ENCODE measurements at regions not wholly inside any gene's neighbourhood (a gene's known extent, or its start where the extent isn't known, plus 50 kb on each side); places are given as distances from the start of the nearest gene placed in this dataset.

DNA sequence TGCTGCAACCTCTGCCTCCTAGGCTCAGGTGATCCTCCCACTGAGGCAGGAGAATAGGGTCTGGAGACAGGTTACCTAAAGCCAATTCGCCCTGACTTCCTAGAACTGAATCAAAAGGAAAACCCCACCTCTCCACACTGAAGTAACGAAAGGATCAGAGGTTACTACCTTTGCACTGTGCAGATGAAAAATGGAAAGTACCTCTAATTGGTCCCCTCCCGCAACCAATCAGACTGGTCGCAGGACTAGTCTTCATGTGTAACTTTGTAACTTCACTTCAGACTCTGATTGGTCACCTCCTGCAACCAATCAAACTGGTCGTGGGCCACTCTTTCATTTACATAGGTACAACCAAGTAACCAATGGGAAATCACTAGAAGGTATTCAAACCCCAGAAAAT is 61.1 kb downstream of the ATXN3L start:
- H3K9me3 ChIP-seq, result no peaks in the 10 kb centered on the region

DNA sequence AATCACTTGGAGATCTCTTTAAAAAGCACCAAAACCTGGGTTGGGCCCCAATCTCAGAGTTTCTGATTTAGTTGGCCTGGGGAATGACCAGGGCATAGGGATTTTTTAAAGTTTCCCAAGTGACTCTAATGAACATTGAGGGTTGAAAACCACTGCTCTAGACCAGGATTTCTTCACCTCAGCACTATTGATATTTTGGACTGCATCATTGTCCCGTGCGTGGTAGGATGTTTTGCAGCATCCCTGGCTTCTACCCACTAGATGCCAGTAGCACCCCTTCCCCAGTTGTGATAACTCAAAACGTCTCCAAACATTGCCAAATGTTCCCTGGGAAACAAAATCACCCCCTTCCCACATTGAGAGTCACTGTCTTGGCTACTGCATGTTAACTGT is 61.8 kb downstream of the ATXN3L start:
- no peaks in the 10 kb centered on the region for H3K9me3 ChIP-seq
- H3K27me3 ChIP-seq, result no peaks in the 10 kb centered on the region
- no peaks in the 10 kb centered on the region for H3K36me3 ChIP-seq
- DNase-seq, result no peak
- H3K4me3 ChIP-seq (ENCODE audit: low read depth, low read length), result no peak overlapping the region
- no peaks in the 10 kb centered on the region for H3K4me1 ChIP-seq
- TF ChIP-seq, protein P1, sequence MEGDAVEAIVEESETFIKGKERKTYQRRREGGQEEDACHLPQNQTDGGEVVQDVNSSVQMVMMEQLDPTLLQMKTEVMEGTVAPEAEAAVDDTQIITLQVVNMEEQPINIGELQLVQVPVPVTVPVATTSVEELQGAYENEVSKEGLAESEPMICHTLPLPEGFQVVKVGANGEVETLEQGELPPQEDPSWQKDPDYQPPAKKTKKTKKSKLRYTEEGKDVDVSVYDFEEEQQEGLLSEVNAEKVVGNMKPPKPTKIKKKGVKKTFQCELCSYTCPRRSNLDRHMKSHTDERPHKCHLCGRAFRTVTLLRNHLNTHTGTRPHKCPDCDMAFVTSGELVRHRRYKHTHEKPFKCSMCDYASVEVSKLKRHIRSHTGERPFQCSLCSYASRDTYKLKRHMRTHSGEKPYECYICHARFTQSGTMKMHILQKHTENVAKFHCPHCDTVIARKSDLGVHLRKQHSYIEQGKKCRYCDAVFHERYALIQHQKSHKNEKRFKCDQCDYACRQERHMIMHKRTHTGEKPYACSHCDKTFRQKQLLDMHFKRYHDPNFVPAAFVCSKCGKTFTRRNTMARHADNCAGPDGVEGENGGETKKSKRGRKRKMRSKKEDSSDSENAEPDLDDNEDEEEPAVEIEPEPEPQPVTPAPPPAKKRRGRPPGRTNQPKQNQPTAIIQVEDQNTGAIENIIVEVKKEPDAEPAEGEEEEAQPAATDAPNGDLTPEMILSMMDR (IDR thresholded peaks at IDR 0.05; ENCODE audit: low read depth, low read length), result no peak

More for the DNA sequence above, 61.1 kb downstream of the ATXN3L start:
- no peaks in the 10 kb centered on the region for H3K36me3 ChIP-seq
- no peak overlapping the region for H3K4me3 ChIP-seq (ENCODE audit: low read depth, low read length)
- H3K27me3 ChIP-seq, result no peaks in the 10 kb centered on the region
- no peak for DNase-seq
- H3K4me1 ChIP-seq, result no peaks in the 10 kb centered on the region
- TF ChIP-seq, protein P1 (IDR thresholded peaks at IDR 0.05; ENCODE audit: low read depth, low read length), result no peak

DNA sequence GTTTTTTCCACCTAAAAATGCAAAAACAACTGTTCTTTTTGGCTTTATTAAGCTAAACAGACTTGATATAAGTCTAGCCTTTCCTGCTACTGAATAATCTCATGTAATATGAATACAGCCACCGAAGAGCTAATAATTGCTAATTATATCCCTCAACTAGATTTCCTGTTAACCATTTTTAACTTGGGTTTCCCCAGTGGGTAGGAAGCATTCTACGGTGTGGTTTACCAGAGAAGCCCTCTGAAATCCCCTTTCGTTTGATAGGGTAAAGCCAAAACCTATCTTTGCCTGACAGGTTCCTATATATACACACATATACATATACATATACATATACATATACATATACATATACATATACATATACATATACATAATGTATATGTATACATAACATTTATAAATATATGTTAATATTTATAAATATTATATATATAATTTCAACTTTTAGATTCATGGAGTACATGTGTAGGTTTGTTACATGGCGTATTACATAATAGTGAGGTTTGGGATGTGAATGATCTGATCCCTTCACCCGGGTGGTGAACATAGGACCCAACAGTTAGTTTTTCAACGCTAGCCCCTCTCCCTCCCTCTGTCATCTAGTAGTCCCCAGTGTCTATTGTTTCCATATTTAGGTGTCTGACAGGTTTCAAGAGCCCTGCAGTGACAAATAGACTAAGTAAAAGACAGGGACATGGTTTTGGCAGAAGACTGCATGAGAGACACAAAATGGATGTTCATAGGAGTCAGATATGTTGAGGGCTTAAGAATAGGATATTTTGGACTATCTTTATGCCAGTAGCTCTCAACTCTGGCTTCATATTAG is 62.4 kb downstream of the ATXN3L start:
- DNase-seq, result no peak
- no peak overlapping the region for H3K4me3 ChIP-seq (ENCODE audit: low read depth, low read length)
- TF ChIP-seq, protein P1 (IDR thresholded peaks at IDR 0.05; ENCODE audit: low read depth, low read length), result no peak
- no peaks in the 10 kb centered on the region for H3K36me3 ChIP-seq
- H3K27me3 ChIP-seq, result no peaks in the 10 kb centered on the region
- H3K4me1 ChIP-seq, result no peaks in the 10 kb centered on the region
- no peaks in the 10 kb centered on the region for H3K9me3 ChIP-seq

DNA sequence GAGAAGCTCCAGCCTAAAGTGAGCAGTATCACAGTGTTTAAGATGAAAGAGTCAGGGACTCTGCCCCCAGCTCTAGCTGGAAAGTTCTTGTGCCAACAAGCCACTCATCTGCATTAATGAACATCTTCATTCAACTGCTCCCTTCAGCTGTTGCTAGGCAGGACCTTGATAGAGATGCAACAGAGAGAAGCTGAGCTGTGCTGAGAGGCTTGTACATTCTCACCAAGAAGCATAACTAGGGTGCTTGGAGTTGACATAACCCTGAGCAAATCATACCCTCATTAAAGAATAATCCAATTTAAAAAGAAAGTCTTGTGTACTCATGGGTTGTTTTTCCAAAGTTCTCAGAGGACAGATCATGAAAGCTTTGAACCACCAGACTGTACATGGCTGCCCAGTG is 63.2 kb downstream of the ATXN3L start:
- Histone ChIP-seq H3K36me3 (no peaks in the 10 kb centered on the region), H3K27me3 (no peaks in the 10 kb centered on the region), H3K4me1 (no peaks in the 10 kb centered on the region), H3K9me3 (no peaks in the 10 kb centered on the region), H3K4me3 (ENCODE audit: low read depth, low read length) (no peak overlapping the region)
- TF ChIP-seq, protein P1 (IDR thresholded peaks at IDR 0.05; ENCODE audit: low read depth, low read length), result no peak
- DNase-seq, result no peak

DNA sequence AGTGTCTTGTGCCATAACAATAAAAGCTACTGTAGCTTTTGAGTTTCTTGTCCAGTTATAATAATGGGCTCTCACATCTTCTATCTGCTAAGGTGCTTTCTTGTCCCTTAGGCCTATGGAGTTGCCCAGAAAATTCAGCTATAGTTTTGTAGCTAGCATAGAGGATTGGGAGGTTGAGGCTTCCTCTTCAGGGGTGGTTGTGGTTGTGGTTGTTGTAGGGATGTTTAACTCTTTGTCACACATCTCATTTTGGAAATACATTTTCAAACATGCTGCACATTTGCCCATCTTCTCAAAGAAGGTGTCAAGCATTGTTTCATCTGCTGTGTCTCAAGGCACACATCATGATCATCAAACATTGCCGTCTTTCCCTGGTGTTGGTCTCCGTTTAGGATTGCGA is 65.0 kb downstream of the ATXN3L start:
- TF ChIP-seq, protein P1 (IDR thresholded peaks at IDR 0.05; ENCODE audit: low read depth, low read length), result no peak
- no peaks in the 10 kb centered on the region for H3K27me3 ChIP-seq
- H3K9me3 ChIP-seq, result no peaks in the 10 kb centered on the region
- H3K4me3 ChIP-seq (ENCODE audit: low read depth, low read length), result no peak overlapping the region
- DNase-seq, result no peak
- H3K36me3 ChIP-seq, result no peaks in the 10 kb centered on the region
- H3K4me1 ChIP-seq, result no peaks in the 10 kb centered on the region

DNA sequence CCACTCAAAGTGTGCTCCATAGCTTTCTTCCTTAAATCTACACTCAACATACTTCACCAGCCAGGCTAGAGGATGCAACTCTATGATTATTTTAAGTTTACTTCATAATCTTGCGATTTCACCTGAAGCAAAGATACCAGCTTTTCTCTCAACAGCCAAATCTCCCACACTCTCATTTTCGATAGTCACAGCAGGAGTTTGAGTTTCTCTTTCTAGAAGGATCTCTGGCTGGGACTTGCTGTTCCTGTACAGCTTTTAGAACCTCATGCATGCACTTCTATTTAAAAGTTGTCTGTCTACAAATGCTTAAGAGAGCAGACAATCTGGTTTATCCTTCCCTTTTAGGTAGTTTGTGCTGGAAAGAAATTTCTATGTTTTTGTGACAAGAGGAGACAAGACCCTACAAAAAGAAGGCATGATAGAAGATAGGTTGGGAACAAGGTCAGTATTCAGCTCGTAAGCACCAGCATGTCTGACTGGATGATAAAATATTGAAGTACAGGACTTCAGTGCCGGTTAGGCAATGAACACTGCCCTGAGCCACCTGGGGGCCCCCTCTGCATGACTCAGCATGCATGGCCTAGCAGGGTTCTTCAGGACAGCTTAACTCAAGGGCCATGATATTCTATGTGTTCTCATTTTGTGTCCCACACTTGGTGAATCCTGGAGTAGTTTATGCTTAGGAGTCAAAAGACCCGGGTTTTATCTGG is 65.6 kb downstream of the ATXN3L start:
- Histone ChIP-seq H3K36me3 (no peaks in the 10 kb centered on the region), H3K9me3 (no peaks in the 10 kb centered on the region), H3K27me3 (no peaks in the 10 kb centered on the region), H3K4me3 (ENCODE audit: low read depth, low read length) (no peak overlapping the region), H3K4me1 (no peaks in the 10 kb centered on the region)
- TF ChIP-seq, protein P1 (IDR thresholded peaks at IDR 0.05; ENCODE audit: low read depth, low read length), result 0 out of 2 replicates have a peak, but pooled peaks have one; percentile 15
- DNase-seq, result peak; percentile 5
